ENCODE measurements at regions not wholly inside any gene's neighbourhood (a gene's known extent, or its start where the extent isn't known, plus 50 kb on each side); places are given as distances from the start of the nearest gene placed in this dataset.
"Not testable (repeated sequence)": the region's sequence is repeated elsewhere in the genome, so short reads cannot be mapped to it uniquely, and the experiment has no call there.

GRCh38 chr13:74266309-74266708 lies 132.1 kb upstream of the KLF12 start:
- Histone ChIP-seq H2AFZ (ENCODE audit: low read depth, low read length) (no peak overlapping the region), H3K27me3 (ENCODE audit: control insufficient read depth in 2 of 2, insufficient read depth in 2 of 2, low read length in 2 of 2) (no peaks in the 10 kb centered on the region), H3K4me3 (no peak overlapping the region), H3K9ac (ENCODE audit: insufficient read depth in 1 of 2, low read depth in 2 of 2, low read length in 2 of 2) (no peak overlapping the region), H3K4me1 (replicated peaks in 1 of 2; ENCODE audit: control insufficient read depth in 2 of 2, insufficient read depth in 2 of 2, low read length in 2 of 2) (no peaks in the 10 kb centered on the region), H4K20me1 (replicated peaks; ENCODE audit: control insufficient read depth, insufficient read depth, low read length) (no peaks in the 10 kb centered on the region), H3K27ac (ENCODE audit: extremely low read depth, low read depth, low read length) (no peak overlapping the region), H3K4me2 (ENCODE audit: insufficient read depth, low read length) (no peak overlapping the region), H3K9me1 (ENCODE audit: control insufficient read depth, insufficient read depth, low read length) (no peaks in the 10 kb centered on the region), H3K79me2 (ENCODE audit: control insufficient read depth, insufficient read depth, low read length) (no peaks in the 10 kb centered on the region), H3K9me3 (replicated peaks; ENCODE audit: control insufficient read depth, insufficient read depth, low read depth, low read length) (no peaks in the 10 kb centered on the region), H3K36me3 (ENCODE audit: control insufficient read depth, insufficient read depth, low read length) (no peaks in the 10 kb centered on the region)
- DNase-seq (ENCODE audit: extremely low read depth in 1 of 4, low spot score in 3 of 4) (no peak), ATAC-seq (no peak), FAIRE-seq (no peak)
- BruUV-seq (replicated peaks): no TSS peak
- ChIA-PET POLR2A (no interaction called here), CTCF (ENCODE audit: low intra/inter-chr PET ratio) (no interaction called here)
- intact Hi-C loops (cut with micrococcal nuclease) (no loop called here), in situ Hi-C loops (cut with MboI) (no loop called here)
- TF ChIP-seq ZNF217 (CRISPR knock-in tag; IDR thresholded peaks at IDR 0.05) (no peak), RUNX1 (IDR thresholded peaks at IDR 0.05; ENCODE audit: low read depth) (no peak), NCOA2 (IDR thresholded peaks at IDR 0.05; ENCODE audit: partially characterized antibody in 2 of 2) (no peak), ZNF140 (CRISPR knock-in tag; IDR thresholded peaks at IDR 0.05) (no peak), ZNF583 (CRISPR knock-in tag; IDR thresholded peaks at IDR 0.05) (no peak)
- WGBS (ENCODE audit: insufficient coverage, low coverage, missing lambda C conversion rate): 0% methylated on average over 3 of the region's 3 CpGs

GRCh38 chr13:74264333-74264732 lies 130.1 kb upstream of the KLF12 start:
- Histone ChIP-seq H3K36me3 (ENCODE audit: control insufficient read depth, insufficient read depth, low read length) (no peaks in the 10 kb centered on the region), H3K79me2 (ENCODE audit: control insufficient read depth, insufficient read depth, low read length) (no peaks in the 10 kb centered on the region), H3K9ac (ENCODE audit: insufficient read depth in 1 of 2, low read depth in 2 of 2, low read length in 2 of 2) (no peak overlapping the region), H3K9me3 (replicated peaks; ENCODE audit: control insufficient read depth, insufficient read depth, low read depth, low read length) (no peaks in the 10 kb centered on the region), H2AFZ (ENCODE audit: low read depth, low read length) (no peak overlapping the region), H4K20me1 (replicated peaks; ENCODE audit: control insufficient read depth, insufficient read depth, low read length) (no peaks in the 10 kb centered on the region), H3K4me3 (no peak overlapping the region), H3K4me1 (replicated peaks in 1 of 2; ENCODE audit: control insufficient read depth in 2 of 2, insufficient read depth in 2 of 2, low read length in 2 of 2) (no peaks in the 10 kb centered on the region), H3K4me2 (ENCODE audit: insufficient read depth, low read length) (no peak overlapping the region), H3K27ac (ENCODE audit: extremely low read depth, low read depth, low read length) (no peak overlapping the region), H3K9me1 (ENCODE audit: control insufficient read depth, insufficient read depth, low read length) (no peaks in the 10 kb centered on the region), H3K27me3 (ENCODE audit: control insufficient read depth in 2 of 2, insufficient read depth in 2 of 2, low read length in 2 of 2) (no peaks in the 10 kb centered on the region)
- BruUV-seq (replicated peaks): no TSS peak
- FAIRE-seq: no peak
- ChIA-PET POLR2A (no interaction called here), CTCF (ENCODE audit: low intra/inter-chr PET ratio) (no interaction called here)
- no peak for TF ChIP-seq SLC30A9 (CRISPR knock-in tag; IDR thresholded peaks at IDR 0.05)
- no peak for TF ChIP-seq FOXP1 (CRISPR knock-in tag; IDR thresholded peaks at IDR 0.05)
- no peak for TF ChIP-seq LARP7 (IDR thresholded peaks at IDR 0.05)
- no peak for TF ChIP-seq ZC3H4 (CRISPR knock-in tag; IDR thresholded peaks at IDR 0.05; ENCODE audit: borderline replicate concordance)
- TF ChIP-seq CHD4 (IDR thresholded peaks at IDR 0.05; ENCODE audit: insufficient read depth, insufficient replicate concordance, low read depth, low read length, poor library complexity, severe bottlenecking): no peak
- intact Hi-C loops (cut with micrococcal nuclease): no loop called here
- DNase-seq (ENCODE audit: extremely low read depth in 1 of 4, low spot score in 3 of 4): no peak
- in situ Hi-C loops (cut with MboI): no loop called here
- ATAC-seq: no peak

GRCh38 chr13:74260420-74260819 lies 126.2 kb upstream of the KLF12 start:
- H3K4me3 ChIP-seq; H3K4me1 ChIP-seq (replicated peaks in 1 of 2; ENCODE audit: control insufficient read depth in 2 of 2, insufficient read depth in 2 of 2, low read length in 2 of 2); H3K27me3 ChIP-seq (ENCODE audit: control insufficient read depth in 2 of 2, insufficient read depth in 2 of 2, low read length in 2 of 2); ATAC-seq; H3K27ac ChIP-seq (ENCODE audit: extremely low read depth, low read depth, low read length); FAIRE-seq; BruUV-seq (replicated peaks); H3K79me2 ChIP-seq (ENCODE audit: control insufficient read depth, insufficient read depth, low read length); H3K9ac ChIP-seq (ENCODE audit: insufficient read depth in 1 of 2, low read depth in 2 of 2, low read length in 2 of 2); H3K4me2 ChIP-seq (ENCODE audit: insufficient read depth, low read length); H2AFZ ChIP-seq (ENCODE audit: low read depth, low read length); H4K20me1 ChIP-seq (replicated peaks; ENCODE audit: control insufficient read depth, insufficient read depth, low read length); DNase-seq (ENCODE audit: extremely low read depth in 1 of 4, low spot score in 3 of 4); in situ Hi-C loops (cut with MboI); H3K9me3 ChIP-seq (replicated peaks; ENCODE audit: control insufficient read depth, insufficient read depth, low read depth, low read length); H3K36me3 ChIP-seq (ENCODE audit: control insufficient read depth, insufficient read depth, low read length); H3K9me1 ChIP-seq (ENCODE audit: control insufficient read depth, insufficient read depth, low read length); CTCF ChIA-PET (ENCODE audit: low intra/inter-chr PET ratio); intact Hi-C loops (cut with micrococcal nuclease); POLR2A ChIA-PET: not testable (repeated sequence)
- WGBS (ENCODE audit: insufficient coverage, low coverage, missing lambda C conversion rate): 0% methylated on average over 3 of the region's 3 CpGs

All from K562 (cell line).